ENCODE measurements at regions not wholly inside any gene's neighbourhood (a gene's known extent, or its start where the extent isn't known, plus 50 kb on each side); places are given as distances from the start of the nearest gene placed in this dataset.

DNA sequence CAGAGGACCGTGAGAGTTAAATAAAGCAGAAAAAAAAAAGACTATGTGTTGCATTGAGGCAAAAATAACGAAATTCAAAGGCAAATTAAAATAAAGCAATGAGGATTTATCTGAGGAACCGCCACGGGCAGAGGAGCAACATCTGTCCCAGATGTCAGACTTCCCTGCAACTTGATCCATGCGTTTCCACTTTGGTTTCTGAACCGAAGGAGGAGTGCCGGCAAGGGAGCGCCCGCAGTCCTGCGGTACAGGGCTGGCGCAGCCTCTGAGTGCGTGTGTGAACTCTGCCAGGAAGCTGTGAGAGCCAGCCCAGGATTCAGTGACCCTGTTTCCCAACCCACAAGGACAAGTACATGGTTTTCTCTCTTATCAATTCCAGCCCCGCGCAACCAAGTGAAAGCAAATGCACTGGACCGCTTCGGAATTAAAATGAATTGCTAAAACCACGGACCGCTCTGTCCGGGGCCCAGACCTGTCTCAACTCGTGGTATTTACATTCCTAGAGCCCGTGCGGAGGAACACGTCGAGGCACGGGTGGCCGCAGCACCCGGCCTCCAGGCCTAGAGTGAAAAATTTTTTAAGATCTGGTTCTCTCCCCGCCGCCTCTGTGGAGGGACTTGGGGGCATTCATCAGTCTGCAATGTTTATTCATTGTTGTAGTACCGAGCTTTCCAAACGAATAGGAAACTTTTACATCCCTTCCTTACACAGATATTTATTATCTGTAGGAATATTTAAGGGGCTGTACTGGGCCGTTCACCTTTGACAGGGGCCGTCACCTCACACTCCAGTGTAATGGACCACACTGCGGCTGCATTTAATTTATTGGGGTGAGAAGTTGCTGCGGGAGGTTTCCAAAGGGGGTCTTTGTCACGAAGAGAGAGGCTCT, 291.5 kb upstream of the NFE2L3 start:
- BruUV-seq (replicated peaks), result no TSS peak
- DNase-seq (ENCODE audit: low read depth, low spot score) (peak; percentile 24), FAIRE-seq (no peak)
- ChIA-PET CTCF (interaction anchor here (1.8 kb wide), 1 partner anchor 1295 kb away, joined by 4 read pairs; no protein-coding TSS in a partner anchor), POLR2A (no interaction called here)
- TF ChIP-seq POLR2A (IDR thresholded peaks at IDR 0.05; ENCODE audit: low read depth, low read length) (no peak), FOS (IDR thresholded peaks at IDR 0.05; ENCODE audit: borderline replicate concordance, insufficient read depth, low read length) (no peak), EZH2 (IDR thresholded peaks at IDR 0.05; ENCODE audit: borderline replicate concordance, low read depth, low read length, severe bottlenecking) (peak; percentile 73), MYC (IDR thresholded peaks at IDR 0.05; ENCODE audit: low read depth, low read length) (no peak), POLR2AphosphoS5 (IDR thresholded peaks at IDR 0.05; ENCODE audit: insufficient read depth, low read depth, low read length) (no peak)
- Histone ChIP-seq H4K20me1 (replicated peaks; ENCODE audit: control insufficient read depth, extremely low read depth, insufficient read depth, low read length) (no peaks in the 10 kb centered on the region), H3K36me3 (ENCODE audit: control insufficient read depth in 2 of 2, extremely low read depth in 1 of 2, insufficient read depth in 2 of 2, low read length in 2 of 2) (no peaks in the 10 kb centered on the region), H3K9ac (replicated peaks; ENCODE audit: extremely low read depth, insufficient read depth, low read length) (no peak overlapping the region), H3K9me3 (replicated peaks; ENCODE audit: control insufficient read depth, insufficient read depth, low read length) (no peaks in the 10 kb centered on the region), H3K4me1 (ENCODE audit: control insufficient read depth, extremely low read depth, insufficient read depth, low read length) (peaks cover 11% of the 10 kb centered on the region), H3K9me1 (replicated peaks; ENCODE audit: control insufficient read depth, extremely low read depth, insufficient read depth, low read length) (no peaks in the 10 kb centered on the region), H3K4me2 (ENCODE audit: insufficient read depth, low read length) (no peak overlapping the region), H3K79me2 (ENCODE audit: control insufficient read depth, insufficient read depth, low read length) (no peaks in the 10 kb centered on the region), H3K27me3 (ENCODE audit: control insufficient read depth in 2 of 2, insufficient read depth in 2 of 2, low read length in 2 of 2) (peaks cover 48 to 64% of the 10 kb centered on the region in 2 experiments), H3K27ac (ENCODE audit: insufficient read depth, low read depth, low read length) (no peak overlapping the region), H3K4me3 (replicated peaks in 1 of 3; ENCODE audit: insufficient read depth in 1 of 3, low read depth in 1 of 3, low read length in 3 of 3) (no peak overlapping the region), H2AFZ (ENCODE audit: low read depth, low read length) (no peak overlapping the region)
- intact Hi-C loops (cut with micrococcal nuclease), result loop anchor here (5.0 to 10.0 kb wide), 2 partner anchors 804 to 1002 kb away; partner anchors contain the start of gene SKAP2
- dilution Hi-C loops (cut with MboI; ENCODE audit: extremely low pct_ligation_motif_present, low sequenced_read_pairs), result no loop called here

DNA sequence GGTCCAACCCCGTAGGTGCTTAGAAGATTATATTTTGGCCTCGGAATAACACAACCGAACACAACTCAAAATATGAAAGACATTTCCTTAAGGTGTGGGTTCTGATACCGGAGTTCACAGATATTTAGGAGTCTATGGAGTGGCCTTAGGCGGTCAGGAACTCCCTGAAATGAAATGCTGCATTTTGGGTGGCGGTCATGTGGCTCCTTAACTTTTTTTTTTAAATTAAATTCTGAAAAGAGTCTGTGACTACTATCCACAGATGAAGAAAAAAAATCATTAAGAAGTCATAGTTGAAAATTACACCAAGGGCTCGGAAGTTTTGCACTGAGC, 290.9 kb upstream of the NFE2L3 start:
- Histone ChIP-seq H3K4me3 (replicated peaks in 1 of 3; ENCODE audit: insufficient read depth in 1 of 3, low read depth in 1 of 3, low read length in 3 of 3) (no peak overlapping the region), H4K20me1 (replicated peaks; ENCODE audit: control insufficient read depth, extremely low read depth, insufficient read depth, low read length) (no peaks in the 10 kb centered on the region), H3K79me2 (ENCODE audit: control insufficient read depth, insufficient read depth, low read length) (no peaks in the 10 kb centered on the region), H3K9me3 (replicated peaks; ENCODE audit: control insufficient read depth, insufficient read depth, low read length) (no peaks in the 10 kb centered on the region), H3K27ac (ENCODE audit: insufficient read depth, low read depth, low read length) (no peak overlapping the region), H3K4me1 (ENCODE audit: control insufficient read depth, extremely low read depth, insufficient read depth, low read length) (peaks cover 6% of the 10 kb centered on the region), H2AFZ (ENCODE audit: low read depth, low read length) (no peak overlapping the region), H3K36me3 (ENCODE audit: control insufficient read depth in 2 of 2, extremely low read depth in 1 of 2, insufficient read depth in 2 of 2, low read length in 2 of 2) (no peaks in the 10 kb centered on the region), H3K4me2 (ENCODE audit: insufficient read depth, low read length) (no peak overlapping the region), H3K9ac (replicated peaks; ENCODE audit: extremely low read depth, insufficient read depth, low read length) (no peak overlapping the region), H3K27me3 (ENCODE audit: control insufficient read depth in 2 of 2, insufficient read depth in 2 of 2, low read length in 2 of 2) (peaks cover 54 to 70% of the 10 kb centered on the region in 2 experiments), H3K9me1 (replicated peaks; ENCODE audit: control insufficient read depth, extremely low read depth, insufficient read depth, low read length) (no peaks in the 10 kb centered on the region)
- dilution Hi-C loops (cut with MboI; ENCODE audit: extremely low pct_ligation_motif_present, low sequenced_read_pairs) (no loop called here), intact Hi-C loops (cut with micrococcal nuclease) (loop anchor here (5.0 to 10.0 kb wide), 2 partner anchors 804 to 1001 kb away; partner anchors contain the start of gene SKAP2)
- BruUV-seq (replicated peaks), result no TSS peak
- CTCF ChIA-PET, result interaction anchor here (1.7 to 2.0 kb wide), 3 partner anchors 10 to 1294 kb away, joined by 4 to 12 read pairs (median 5); no protein-coding TSS in a partner anchor
- FAIRE-seq (no peak), DNase-seq (ENCODE audit: low read depth, low spot score) (no peak)
- TF ChIP-seq EZH2 (IDR thresholded peaks at IDR 0.05; ENCODE audit: borderline replicate concordance, low read depth, low read length, severe bottlenecking) (no peak), POLR2AphosphoS5 (IDR thresholded peaks at IDR 0.05; ENCODE audit: insufficient read depth, low read depth, low read length) (no peak), FOS (IDR thresholded peaks at IDR 0.05; ENCODE audit: borderline replicate concordance, insufficient read depth, low read length) (no peak), MYC (IDR thresholded peaks at IDR 0.05; ENCODE audit: low read depth, low read length) (no peak), GATA2 (IDR thresholded peaks at IDR 0.05; ENCODE audit: insufficient read depth, insufficient read length, low read depth, low read length) (no peak), POLR2A (IDR thresholded peaks at IDR 0.05; ENCODE audit: low read depth, low read length) (no peak), JUN (IDR thresholded peaks at IDR 0.05; ENCODE audit: borderline replicate concordance, insufficient read depth, insufficient read length, low read depth) (no peak)
- TF ChIP-seq, protein P1, sequence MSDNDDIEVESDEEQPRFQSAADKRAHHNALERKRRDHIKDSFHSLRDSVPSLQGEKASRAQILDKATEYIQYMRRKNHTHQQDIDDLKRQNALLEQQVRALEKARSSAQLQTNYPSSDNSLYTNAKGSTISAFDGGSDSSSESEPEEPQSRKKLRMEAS (IDR thresholded peaks at IDR 0.05; ENCODE audit: insufficient read depth, insufficient read length), result no peak
- TF ChIP-seq, protein P2, sequence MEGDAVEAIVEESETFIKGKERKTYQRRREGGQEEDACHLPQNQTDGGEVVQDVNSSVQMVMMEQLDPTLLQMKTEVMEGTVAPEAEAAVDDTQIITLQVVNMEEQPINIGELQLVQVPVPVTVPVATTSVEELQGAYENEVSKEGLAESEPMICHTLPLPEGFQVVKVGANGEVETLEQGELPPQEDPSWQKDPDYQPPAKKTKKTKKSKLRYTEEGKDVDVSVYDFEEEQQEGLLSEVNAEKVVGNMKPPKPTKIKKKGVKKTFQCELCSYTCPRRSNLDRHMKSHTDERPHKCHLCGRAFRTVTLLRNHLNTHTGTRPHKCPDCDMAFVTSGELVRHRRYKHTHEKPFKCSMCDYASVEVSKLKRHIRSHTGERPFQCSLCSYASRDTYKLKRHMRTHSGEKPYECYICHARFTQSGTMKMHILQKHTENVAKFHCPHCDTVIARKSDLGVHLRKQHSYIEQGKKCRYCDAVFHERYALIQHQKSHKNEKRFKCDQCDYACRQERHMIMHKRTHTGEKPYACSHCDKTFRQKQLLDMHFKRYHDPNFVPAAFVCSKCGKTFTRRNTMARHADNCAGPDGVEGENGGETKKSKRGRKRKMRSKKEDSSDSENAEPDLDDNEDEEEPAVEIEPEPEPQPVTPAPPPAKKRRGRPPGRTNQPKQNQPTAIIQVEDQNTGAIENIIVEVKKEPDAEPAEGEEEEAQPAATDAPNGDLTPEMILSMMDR (IDR thresholded peaks at IDR 0.05; ENCODE audit: extremely low read depth in 1 of 2, insufficient read depth in 1 of 2, low read depth in 1 of 2, low read length in 2 of 2), result no peak
- POLR2A ChIA-PET, result no interaction called here
